Thyroid gland (tissue), 4 donors: ENCODE measurements at regions not wholly inside any gene's neighbourhood (a gene's known extent, or its start where the extent isn't known, plus 50 kb on each side); places are given as distances from the start of the nearest gene placed in this dataset.

Source experiments
- DNase-seq, 2 donors: peaks; one replicate each; pipeline ENCODE4 v3.0.0-alpha.2; 2019
- H3K27ac ChIP-seq, 3 donors: fragments of 200-600 bp; sonication (generic); 1 replicate in 2 of 3; 2 replicates in 1 of 3; pipeline ENCODE4 v1.5.1; 2016 to 2019; ENCODE audit warnings: mild to moderate bottlenecking in 1 of 3, moderate library complexity in 1 of 3
- H3K27me3 ChIP-seq: fragments of 200-600 bp; sonication (generic); one replicate; pipeline ENCODE4 v1.5.1; 2019
- H3K36me3 ChIP-seq, 2 donors: fragments of 200-600 bp; sonication (generic); one replicate each; pipeline ENCODE4 v1.5.1; 2016 to 2019
- H3K4me1 ChIP-seq, 2 donors: fragments of 200-600 bp; sonication (generic); one replicate each; pipeline ENCODE4 v1.5.1; 2017 to 2019
- H3K4me3 ChIP-seq, 3 donors: fragments of 200-600 bp; sonication (generic); replicated peaks in 1 of 3; 1 replicate in 2 of 3; 2 replicates in 1 of 3; pipeline ENCODE4 v1.5.1; 2016; ENCODE audit warnings: mild to moderate bottlenecking in 1 of 3
- H3K9me3 ChIP-seq: fragments of 200-600 bp; sonication (generic); one replicate; pipeline ENCODE4 v1.5.1; 2017
- POLR2A ChIP-seq, 2 donors: fragments of 450-650 bp; IDR thresholded peaks; one replicate each; pipeline ENCODE4 v1.6.1; 2017; ENCODE audit warnings: antibody characterized with exemption in 2 of 2, mild to moderate bottlenecking in 2 of 2, moderate library complexity in 1 of 2
- WGBS, 2 donors: methylation state at CpG; one replicate each; pipeline ENCODE4 v1.1.5; 2017; 5-methylcytosine and 5-hydroxymethylcytosine counted together
- intact Hi-C: fragments of 100-400 bp; cut with DNase I; formaldehyde crosslinking; loops from one replicate; pipeline ENCODE4 v1.15.1; 2023
- TF ChIP-seq, protein P1 (sequence below), 6 experiments: fragments of 200-600 bp in 3 of 6; fragments of 450-650 bp in 3 of 6; sonication (generic) in 3 of 6; IDR thresholded peaks; one replicate each; pipeline ENCODE4 v1.5.1; 2016 to 2019; ENCODE audit warnings: antibody characterized with exemption in 6 of 6, mild to moderate bottlenecking in 2 of 6, inconsistent platforms in 1 of 6, moderate library complexity in 1 of 6

DNA sequence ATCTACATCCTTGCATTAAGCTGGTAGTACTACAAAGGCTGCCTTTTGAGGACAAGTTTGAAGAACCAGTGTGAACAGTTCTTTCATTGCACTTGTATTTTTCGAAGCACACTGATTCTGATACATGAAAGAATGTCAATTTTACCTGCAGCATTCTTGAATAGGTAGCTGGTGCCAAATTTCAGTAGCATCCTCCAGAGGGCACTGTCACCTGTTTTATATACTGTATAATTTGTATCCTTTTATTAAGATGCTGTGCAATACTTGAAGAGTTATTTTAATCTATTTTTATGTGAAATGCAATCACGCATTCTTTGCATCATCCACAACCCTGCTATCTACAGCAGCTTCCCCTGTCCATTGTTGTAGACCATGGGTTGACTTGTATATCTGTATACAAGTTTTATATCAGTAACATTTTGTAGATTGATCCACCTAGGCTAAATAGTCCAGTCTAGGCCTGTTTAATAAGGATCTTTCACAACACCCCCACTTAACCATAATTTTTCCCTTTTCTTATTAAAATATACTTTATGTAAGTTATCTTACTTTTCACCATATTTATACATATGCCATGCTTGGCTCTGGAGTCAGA, 325.7 kb downstream of the PCDH7 start:
- 51 to 53% methylated on average over 2 of the region's 2 CpGs for WGBS, 2 donors
- intact Hi-C loops = no loop called here

DNA sequence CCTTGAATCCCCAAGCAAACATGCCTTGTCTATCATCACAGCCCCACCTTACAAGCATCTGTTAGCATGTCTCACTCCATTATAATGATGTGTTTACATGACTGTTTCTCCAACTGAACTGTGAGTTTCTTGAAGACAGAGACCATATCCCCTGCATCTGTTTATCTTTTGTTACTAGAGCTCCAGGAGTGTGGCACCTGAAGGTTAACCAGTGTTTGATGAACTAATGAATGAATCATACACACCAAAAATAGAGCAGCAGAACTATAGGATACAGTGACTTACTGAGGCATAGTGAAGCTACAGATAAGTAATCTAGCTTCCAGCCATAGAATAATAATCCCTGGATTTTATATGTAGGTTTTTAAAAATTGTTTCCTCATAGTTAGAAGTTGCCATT, 331.0 kb downstream of the PCDH7 start:
- intact Hi-C loops = no loop called here
- H3K4me3 ChIP-seq = no peak overlapping the region
- H3K4me1 ChIP-seq = no peaks in the 10 kb centered on the region
- no peaks in the 10 kb centered on the region for H3K27me3 ChIP-seq
- no peak for DNase-seq
- no peaks in the 10 kb centered on the region for H3K36me3 ChIP-seq
- TF ChIP-seq, protein P1, sequence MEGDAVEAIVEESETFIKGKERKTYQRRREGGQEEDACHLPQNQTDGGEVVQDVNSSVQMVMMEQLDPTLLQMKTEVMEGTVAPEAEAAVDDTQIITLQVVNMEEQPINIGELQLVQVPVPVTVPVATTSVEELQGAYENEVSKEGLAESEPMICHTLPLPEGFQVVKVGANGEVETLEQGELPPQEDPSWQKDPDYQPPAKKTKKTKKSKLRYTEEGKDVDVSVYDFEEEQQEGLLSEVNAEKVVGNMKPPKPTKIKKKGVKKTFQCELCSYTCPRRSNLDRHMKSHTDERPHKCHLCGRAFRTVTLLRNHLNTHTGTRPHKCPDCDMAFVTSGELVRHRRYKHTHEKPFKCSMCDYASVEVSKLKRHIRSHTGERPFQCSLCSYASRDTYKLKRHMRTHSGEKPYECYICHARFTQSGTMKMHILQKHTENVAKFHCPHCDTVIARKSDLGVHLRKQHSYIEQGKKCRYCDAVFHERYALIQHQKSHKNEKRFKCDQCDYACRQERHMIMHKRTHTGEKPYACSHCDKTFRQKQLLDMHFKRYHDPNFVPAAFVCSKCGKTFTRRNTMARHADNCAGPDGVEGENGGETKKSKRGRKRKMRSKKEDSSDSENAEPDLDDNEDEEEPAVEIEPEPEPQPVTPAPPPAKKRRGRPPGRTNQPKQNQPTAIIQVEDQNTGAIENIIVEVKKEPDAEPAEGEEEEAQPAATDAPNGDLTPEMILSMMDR (IDR thresholded peaks at IDR 0.05) = no peak
- no peak for TF ChIP-seq POLR2A (IDR thresholded peaks at IDR 0.05)
- H3K27ac ChIP-seq = no peak overlapping the region
- no peaks in the 10 kb centered on the region for H3K9me3 ChIP-seq

More for the DNA sequence above, 325.7 kb downstream of the PCDH7 start:
- Histone ChIP-seq H3K9me3 (no peaks in the 10 kb centered on the region), H3K4me3 (no peak overlapping the region), H3K36me3 (no peaks in the 10 kb centered on the region), H3K27me3 (no peaks in the 10 kb centered on the region), H3K27ac (no peak overlapping the region), H3K4me1 (no peaks in the 10 kb centered on the region)
- DNase-seq = peak; percentile 37 to 40
- TF ChIP-seq, protein P1 (IDR thresholded peaks at IDR 0.05) = peak in 3 of 6 experiments; percentile 42 to 50 (median 44)
- no peak for TF ChIP-seq POLR2A (IDR thresholded peaks at IDR 0.05)

DNA sequence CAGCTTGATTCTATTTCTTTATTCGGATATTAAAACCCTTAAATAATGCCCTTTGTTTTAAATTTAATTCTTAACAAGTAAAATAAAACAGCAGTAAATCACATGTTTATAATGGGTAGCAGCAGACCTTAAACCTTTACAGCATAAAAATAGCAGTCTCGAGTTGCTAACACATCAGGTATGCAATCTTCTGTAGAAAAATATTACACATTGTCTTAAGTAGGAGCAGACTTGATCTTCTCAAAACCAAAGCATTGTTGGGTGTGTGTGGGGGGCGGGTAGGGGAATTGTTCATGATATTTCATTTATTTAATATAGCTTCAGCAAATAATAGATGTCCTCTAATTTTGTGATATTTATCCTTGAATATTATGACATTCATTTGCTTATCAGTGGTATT, 331.4 kb downstream of the PCDH7 start:
- intact Hi-C loops = no loop called here
- WGBS, 2 donors = 57 to 77% methylated on average over 3 of the region's 3 CpGs
- H3K27ac ChIP-seq = no peak overlapping the region
- no peak for TF ChIP-seq POLR2A (IDR thresholded peaks at IDR 0.05)
- TF ChIP-seq, protein P1 (IDR thresholded peaks at IDR 0.05) = no peak
- no peak for DNase-seq
- no peaks in the 10 kb centered on the region for H3K36me3 ChIP-seq
- no peak overlapping the region for H3K4me3 ChIP-seq
- H3K27me3 ChIP-seq = no peaks in the 10 kb centered on the region
- H3K4me1 ChIP-seq = no peaks in the 10 kb centered on the region
- H3K9me3 ChIP-seq = no peaks in the 10 kb centered on the region

DNA sequence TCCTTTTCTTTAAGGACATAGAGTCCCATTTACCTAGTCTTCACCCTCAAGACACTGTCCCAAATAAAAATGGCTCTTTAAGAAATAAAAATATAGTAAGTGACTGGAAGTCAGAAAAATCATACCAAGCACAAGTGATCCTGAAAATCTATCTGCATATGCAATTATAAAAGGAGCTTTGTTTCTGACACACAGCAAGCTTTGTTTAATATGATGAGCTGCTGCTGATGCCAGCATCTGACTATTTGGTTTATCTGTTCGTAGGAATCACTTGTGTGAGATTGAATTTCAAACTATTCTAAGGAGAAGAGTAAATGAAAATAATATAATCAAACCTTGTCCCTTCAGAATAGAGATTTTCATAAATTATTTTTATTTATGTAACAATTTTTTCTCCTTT, 332.4 kb downstream of the PCDH7 start:
- intact Hi-C loops = no loop called here
- H3K9me3 ChIP-seq = no peaks in the 10 kb centered on the region
- DNase-seq = no peak
- H3K36me3 ChIP-seq = no peaks in the 10 kb centered on the region
- no peaks in the 10 kb centered on the region for H3K4me1 ChIP-seq
- TF ChIP-seq, protein P1 (IDR thresholded peaks at IDR 0.05) = no peak
- no peak for TF ChIP-seq POLR2A (IDR thresholded peaks at IDR 0.05)
- 82 to 90% methylated on average over 1 of the region's 1 CpG for WGBS, 2 donors
- H3K4me3 ChIP-seq = no peak overlapping the region
- H3K27me3 ChIP-seq = no peaks in the 10 kb centered on the region
- H3K27ac ChIP-seq = no peak overlapping the region

DNA sequence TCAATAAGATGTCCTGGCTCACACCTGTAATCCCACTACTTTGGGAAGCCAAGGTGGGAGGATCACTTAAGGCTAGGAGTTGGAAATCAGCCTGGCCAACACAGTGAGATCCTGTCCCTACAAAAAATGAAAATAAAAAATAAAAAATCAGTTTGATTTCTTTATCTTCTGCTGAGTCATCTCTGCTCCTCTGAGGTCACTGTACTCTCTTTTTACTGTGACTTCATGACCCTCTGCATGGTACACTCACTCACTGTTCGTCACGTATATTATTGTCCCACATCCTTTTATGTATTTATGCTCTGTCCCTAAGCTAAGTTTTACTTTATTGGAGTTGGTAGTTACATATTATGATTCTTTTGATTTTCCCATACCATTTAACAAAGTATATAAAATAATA, 333.3 kb downstream of the PCDH7 start:
- no peak for DNase-seq
- Histone ChIP-seq H3K4me1 (no peaks in the 10 kb centered on the region), H3K4me3 (no peak overlapping the region), H3K27ac (no peak overlapping the region), H3K27me3 (no peaks in the 10 kb centered on the region), H3K9me3 (no peaks in the 10 kb centered on the region), H3K36me3 (no peaks in the 10 kb centered on the region)
- TF ChIP-seq POLR2A (IDR thresholded peaks at IDR 0.05) = no peak
- TF ChIP-seq, protein P1 (IDR thresholded peaks at IDR 0.05) = no peak
- intact Hi-C loops = no loop called here
- WGBS, 2 donors = 94 to 96% methylated on average over 2 of the region's 2 CpGs
